ENCODE measurements at regions not wholly inside any gene's neighbourhood (a gene's known extent, or its start where the extent isn't known, plus 50 kb on each side); places are given as distances from the start of the nearest gene placed in this dataset.

DNA sequence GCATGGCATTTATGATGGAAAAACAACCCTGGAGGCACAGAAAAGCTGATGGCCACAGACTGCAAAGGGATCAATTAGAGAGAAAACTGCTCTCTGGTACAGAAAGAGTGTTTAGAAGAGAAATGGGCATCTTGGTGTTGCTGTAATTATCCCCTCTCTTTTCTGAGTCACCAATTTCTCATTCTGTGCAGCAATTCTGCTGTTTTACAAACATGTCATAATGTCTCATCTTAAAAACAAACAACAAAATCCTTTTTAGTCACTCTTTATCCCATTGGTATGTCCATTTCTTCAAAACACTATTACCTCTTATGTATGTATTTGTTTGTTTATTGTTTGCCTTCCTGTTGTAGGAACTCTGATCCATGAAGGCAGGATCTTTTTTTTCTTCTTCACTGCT lies 73.9 kb upstream of the HK2 start:
- no peak for DNase-seq (ENCODE audit: low read depth in 3 of 3, low spot score in 2 of 3)

- no peak for DNase-seq (ENCODE audit: low read depth in 3 of 3, low spot score in 2 of 3)
Observed at GRCh38 chr2:74760875-74761630, 72.9 kb upstream of the HK2 start.

DNA sequence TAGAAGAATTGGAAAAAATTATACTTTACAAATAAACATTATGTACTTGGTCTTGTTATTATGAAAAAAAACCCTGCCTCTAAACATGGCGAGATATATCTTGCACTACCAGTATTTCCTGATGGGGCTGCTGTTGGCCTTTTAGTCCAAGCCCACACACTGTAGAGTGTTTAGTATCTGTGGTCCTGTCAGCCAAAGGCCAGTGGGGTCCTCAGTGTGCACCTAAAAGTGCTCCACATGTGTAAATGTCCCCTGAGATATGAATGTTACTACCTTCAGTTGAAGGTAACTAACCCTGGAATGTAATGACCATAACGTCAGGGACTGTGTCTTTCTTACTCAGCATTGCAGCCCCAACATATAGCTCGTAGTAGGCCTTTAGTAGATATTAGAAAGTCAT lies 71.1 kb upstream of the HK2 start:
- DNase-seq (ENCODE audit: low read depth in 3 of 3, low spot score in 2 of 3) = no peak

DNA sequence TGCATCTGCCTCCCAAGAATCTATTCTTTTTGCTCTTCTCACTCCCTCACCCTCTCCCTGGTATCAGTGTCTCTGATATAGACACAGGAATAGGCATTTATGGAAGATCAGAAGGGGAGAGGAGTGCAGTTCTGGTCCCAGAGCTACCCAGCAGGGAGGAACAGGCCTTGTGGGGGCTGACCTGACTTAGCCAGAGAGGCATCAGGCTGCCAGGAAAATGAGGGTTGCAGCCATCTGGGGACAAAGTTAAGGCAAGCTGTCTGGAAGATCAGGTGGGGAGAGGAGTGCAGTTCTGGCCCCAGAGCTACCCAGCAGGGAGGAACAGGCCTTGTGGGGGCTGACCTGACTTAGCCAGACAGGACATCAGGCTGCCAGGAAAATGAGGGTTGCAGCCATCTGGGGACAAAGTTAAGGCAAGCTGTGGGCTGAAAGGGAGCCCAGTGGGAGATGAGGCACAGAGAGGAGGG lies 69.9 kb upstream of the HK2 start:
- DNase-seq (ENCODE audit: low read depth in 3 of 3, low spot score in 2 of 3) = no peak

GRCh38 chr2:74764429-74765272 lies 69.3 kb upstream of the HK2 start:
- no peak for DNase-seq (ENCODE audit: low read depth in 3 of 3, low spot score in 2 of 3)

- no peak for DNase-seq (ENCODE audit: low read depth in 3 of 3, low spot score in 2 of 3)
Observed at GRCh38 chr2:74766780-74767179, 67.1 kb upstream of the HK2 start.

DNA sequence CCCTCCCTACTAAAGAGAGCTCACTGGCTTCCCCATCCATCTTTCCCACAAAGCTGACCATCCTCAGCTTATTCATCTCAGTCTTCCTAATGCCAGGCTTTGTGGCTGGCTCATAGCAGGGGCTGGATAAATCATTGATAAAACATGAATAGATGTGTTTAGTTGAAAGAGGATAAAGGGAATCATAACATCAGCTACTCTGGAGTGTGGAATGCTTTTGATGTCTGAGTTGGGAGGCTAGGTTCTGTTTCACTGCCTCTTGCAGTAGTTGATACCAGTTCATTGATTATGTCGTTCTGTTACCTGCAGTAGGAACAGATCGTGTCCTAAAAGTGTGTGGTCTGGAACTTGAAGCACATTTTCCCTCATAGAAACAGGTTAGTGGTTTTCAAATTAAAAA lies 66.3 kb upstream of the HK2 start:
- DNase-seq (ENCODE audit: low read depth in 3 of 3, low spot score in 2 of 3) = no peak

DNA sequence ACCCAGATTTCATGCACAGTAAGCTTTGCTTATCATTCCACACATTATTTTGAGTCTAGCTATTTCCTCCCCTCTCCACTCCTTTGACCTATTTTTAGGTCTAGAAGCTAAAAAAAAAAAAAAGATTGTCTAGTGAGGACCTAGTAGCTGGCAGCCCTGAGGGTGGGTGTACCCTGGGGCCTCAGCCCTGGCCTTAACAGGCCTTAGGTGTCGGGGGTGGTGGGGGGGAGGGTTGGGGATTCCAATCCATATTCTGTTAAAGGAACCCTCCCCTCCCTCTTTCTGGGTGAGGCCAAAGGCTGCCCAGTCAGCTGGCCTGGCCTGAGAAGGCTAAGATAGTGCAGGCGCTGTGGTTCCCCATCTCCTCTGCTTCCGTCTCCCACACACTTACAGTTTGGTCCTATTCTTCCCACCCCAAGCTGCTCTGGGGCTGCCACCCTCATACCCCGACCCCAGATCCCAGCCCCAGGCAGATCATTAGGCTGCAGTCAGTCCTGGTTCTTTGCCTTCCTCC lies 65.5 kb upstream of the HK2 start:
- DNase-seq (ENCODE audit: low read depth in 3 of 3, low spot score in 2 of 3) = no peak

- no peak for DNase-seq (ENCODE audit: low read depth in 3 of 3, low spot score in 2 of 3)
Observed at GRCh38 chr2:74772046-74772445, 61.9 kb upstream of the HK2 start.

DNA sequence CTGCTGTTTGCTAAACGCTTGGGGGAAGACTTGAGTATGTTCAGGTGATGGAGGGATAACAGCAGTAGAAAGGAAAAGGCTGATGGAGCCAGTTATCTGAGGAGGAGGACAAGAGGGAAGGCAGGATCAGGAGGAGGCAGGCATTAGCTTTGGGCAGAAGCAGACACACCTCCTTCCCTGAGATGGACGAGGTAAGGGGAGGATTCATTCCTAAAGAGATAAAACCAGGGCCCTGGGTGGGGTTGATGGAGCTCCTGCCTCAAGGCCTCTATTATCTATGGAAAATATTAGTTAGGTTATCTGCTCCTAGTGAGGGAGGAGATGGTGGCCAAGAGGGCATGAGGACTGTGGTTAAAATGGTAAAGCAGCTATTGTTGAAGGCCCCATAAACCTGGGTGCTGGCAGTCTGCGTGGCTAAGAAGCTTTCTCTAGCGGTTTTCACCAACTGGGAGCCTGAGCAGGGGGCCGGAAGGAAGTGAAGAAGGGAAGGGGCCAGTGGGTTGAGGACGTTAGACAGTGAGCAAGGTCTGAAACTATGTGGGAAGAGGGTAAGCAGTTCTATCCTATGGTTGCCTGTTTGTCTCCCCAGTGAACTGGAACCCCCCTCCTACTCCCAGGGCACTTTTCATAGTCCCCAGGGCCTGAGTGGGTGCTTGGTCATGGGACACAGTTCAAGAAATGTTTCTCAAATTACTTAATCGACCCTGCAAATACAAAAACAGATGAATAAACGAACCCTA lies 56.6 kb upstream of the HK2 start:
- no peak for DNase-seq (ENCODE audit: low read depth in 3 of 3, low spot score in 2 of 3)

- peak; percentile 37 to 56 (median 53) for DNase-seq (ENCODE audit: low read depth in 3 of 3, low spot score in 2 of 3)
Observed at GRCh38 chr2:74778381-74779264, 55.3 kb upstream of the HK2 start.

DNA sequence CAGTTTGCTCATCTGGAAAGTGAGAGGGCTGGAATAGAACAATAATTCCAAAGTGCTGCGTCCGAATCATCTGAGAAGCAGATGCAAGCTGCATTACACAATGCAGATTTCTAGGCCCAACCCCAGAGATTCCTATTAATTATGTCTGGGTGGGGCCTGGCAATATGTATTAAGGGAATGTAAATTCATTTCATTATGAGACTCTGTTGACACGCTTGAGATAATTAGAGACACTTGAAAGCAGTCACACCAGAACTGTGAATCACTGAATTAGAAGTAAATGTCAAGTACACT lies 54.7 kb upstream of the HK2 start:
- no peak for DNase-seq (ENCODE audit: low read depth in 3 of 3, low spot score in 2 of 3)

- DNase-seq (ENCODE audit: low read depth in 3 of 3, low spot score in 2 of 3) = no peak
Observed at GRCh38 chr2:74779587-74780135, 54.3 kb upstream of the HK2 start.

All from right renal cortex interstitium (tissue), 3 donors.